Adrenal gland (tissue), 5 donors: ENCODE measurements at regions not wholly inside any gene's neighbourhood (a gene's known extent, or its start where the extent isn't known, plus 50 kb on each side); places are given as distances from the start of the nearest gene placed in this dataset.

Source experiments
- POLR2A ChIP-seq, 2 donors: fragments of 450-650 bp; IDR thresholded peaks; one replicate each; pipeline ENCODE4 v1.6.1; 2017; ENCODE audit warnings: antibody characterized with exemption in 2 of 2, mild to moderate bottlenecking in 2 of 2, moderate library complexity in 1 of 2
- TF ChIP-seq, protein P1 (sequence below), 6 experiments: fragments of 450-650 bp in 4 of 6; fragments of 200-600 bp in 2 of 6; sonication (generic) in 1 of 6; IDR thresholded peaks; 1 replicate in 5 of 6; 2 replicates in 1 of 6; pipeline versions ENCODE4 v1.5.1 to v1.8.0; 2016 to 2021; ENCODE audit warnings: antibody characterized with exemption in 6 of 6, mild to moderate bottlenecking in 2 of 6, moderate library complexity in 1 of 6
- donor health status: DM: no; HTN: no; CAD: no.

DNA sequence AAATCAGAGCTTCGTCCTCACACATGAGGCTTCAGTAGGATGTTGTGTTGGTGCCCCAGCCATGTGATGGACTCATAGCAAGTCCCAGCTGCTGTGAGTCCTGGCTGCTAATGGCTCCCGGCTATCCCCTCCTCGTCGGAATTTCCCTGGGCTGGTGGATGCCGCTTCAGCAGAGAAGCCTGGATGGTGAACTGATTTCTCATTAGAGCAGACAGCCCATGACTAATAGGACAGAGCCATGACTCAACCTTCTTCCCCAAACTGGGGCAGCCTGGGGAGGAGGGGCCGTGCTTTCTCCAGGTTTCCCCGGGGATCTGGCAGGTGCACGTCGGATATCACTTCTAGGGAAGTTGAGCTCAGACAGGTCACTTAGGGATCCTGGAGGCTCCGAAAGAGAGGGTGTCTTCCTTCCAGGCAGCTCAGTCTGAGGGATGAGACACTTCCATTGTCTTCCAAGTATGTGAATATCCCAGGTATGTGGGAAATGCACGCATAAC, 112.7 kb downstream of the ASMT start:
- TF ChIP-seq, protein P1, sequence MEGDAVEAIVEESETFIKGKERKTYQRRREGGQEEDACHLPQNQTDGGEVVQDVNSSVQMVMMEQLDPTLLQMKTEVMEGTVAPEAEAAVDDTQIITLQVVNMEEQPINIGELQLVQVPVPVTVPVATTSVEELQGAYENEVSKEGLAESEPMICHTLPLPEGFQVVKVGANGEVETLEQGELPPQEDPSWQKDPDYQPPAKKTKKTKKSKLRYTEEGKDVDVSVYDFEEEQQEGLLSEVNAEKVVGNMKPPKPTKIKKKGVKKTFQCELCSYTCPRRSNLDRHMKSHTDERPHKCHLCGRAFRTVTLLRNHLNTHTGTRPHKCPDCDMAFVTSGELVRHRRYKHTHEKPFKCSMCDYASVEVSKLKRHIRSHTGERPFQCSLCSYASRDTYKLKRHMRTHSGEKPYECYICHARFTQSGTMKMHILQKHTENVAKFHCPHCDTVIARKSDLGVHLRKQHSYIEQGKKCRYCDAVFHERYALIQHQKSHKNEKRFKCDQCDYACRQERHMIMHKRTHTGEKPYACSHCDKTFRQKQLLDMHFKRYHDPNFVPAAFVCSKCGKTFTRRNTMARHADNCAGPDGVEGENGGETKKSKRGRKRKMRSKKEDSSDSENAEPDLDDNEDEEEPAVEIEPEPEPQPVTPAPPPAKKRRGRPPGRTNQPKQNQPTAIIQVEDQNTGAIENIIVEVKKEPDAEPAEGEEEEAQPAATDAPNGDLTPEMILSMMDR (IDR thresholded peaks at IDR 0.05): no peak
- TF ChIP-seq POLR2A (IDR thresholded peaks at IDR 0.05): no peak
